ENCODE measurements at regions not wholly inside any gene's neighbourhood (a gene's known extent, or its start where the extent isn't known, plus 50 kb on each side); places are given as distances from the start of the nearest gene placed in this dataset.
"Not testable (repeated sequence)": the region's sequence is repeated elsewhere in the genome, so short reads cannot be mapped to it uniquely, and the experiment has no call there.

DNA sequence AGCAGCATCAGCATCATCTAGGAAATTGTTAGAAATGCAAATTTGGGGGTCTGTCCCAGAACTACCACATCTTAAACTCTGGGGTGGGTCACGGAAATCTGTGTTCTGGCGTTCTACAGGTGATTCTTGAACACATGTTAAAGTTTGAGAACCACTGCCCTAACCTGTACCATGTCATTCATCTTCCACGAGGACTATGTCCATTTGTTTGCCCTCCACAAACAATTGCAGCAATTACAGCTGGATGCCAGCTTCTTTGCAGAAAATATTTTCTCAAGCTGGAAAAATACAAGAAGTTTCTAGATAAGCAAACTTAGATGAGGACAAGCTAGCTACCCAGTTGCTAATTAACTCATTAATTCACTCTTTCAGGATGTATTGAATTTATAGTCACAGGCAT, 54.1 kb downstream of the MAFB start:
- no peak for DNase-seq

DNA sequence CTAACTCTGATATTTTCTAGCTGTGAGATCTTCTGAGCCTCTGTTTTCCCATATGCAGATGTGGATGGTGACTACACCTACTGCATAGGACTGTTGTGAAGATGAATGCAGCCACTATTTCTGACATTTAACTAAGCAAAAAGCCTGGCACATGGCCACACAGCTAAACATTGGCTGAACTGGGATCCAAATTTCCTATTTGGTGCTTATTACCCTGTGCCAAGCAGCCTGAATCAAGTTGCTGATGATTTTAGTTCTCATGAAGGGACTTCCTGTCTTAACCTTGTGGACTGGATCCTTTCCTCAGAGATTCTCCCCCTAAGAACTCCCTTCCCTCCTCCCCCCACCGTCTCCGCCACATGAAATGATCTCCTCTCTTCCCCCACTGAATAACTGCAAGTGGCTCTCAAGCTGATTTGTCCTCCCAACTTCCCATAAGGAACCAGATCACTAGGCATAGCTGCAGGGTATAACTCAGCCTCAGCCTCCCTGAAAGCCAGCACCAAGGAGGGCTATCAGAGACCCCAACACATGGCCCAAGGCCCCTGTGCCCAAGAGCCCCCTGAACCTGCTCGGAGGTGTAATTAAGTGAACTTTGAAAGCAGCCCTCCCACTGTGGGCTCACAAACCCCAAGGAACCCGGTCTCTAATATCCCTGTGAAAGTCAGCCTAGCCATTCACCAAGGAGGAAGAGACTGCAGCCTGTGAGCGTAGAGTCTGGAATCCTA, 55.7 kb downstream of the MAFB start:
- DNase-seq, result no peak

DNA sequence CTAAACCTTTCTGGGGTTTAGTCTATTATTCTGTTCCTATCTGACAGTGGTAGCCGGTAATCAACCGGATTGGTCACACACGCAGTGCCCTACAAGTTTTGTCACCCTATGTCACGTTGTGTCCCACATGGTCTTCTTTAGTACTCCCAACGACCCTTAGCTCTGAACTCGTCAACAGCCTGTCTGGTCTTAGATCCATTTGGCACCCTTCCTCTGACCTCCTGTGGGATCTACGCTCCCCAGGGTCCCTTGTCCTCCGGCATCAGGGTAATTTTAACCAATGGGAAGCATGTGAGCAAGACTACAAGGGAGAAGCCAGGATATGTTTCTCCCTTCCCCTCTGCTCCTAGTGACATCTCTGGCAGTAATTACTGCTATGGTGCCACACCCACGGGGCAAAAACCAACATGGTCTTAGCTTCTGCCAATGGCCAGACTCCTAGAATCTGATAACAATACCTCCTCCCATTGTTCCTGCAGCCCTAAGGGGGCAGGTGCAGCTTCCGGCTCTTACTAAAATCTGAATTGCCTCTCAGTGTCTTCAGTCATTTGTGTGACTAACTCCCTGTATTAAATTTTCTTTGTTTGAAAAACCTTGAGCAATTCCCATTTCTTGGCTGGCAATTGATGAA, 56.6 kb downstream of the MAFB start:
- no peak for DNase-seq

DNA sequence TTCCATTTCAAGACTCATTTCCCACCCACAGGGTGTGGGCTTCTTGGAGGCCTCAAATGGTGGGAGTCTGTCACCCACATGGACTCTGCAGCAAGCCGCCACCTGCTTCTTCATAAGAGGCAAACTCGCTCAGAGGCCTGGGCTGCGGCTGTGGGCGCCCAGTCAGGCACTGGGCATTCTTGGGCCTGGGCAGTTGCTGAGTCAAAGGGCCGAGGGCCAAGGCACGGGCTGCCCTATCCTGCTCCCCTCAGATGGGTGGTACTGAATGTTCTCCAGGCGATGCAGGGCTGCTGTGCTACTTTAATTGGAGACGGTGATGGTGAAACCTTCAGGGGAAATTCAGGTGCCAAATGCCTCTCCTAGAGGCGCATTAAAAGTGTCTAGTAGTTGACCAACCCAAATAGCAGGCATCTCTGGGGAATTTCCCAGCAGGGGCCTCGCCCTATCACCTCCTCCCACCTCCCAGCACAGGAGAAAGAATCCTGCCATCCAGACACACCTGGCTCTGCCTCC, 57.9 kb downstream of the MAFB start:
- no peak for DNase-seq

DNA sequence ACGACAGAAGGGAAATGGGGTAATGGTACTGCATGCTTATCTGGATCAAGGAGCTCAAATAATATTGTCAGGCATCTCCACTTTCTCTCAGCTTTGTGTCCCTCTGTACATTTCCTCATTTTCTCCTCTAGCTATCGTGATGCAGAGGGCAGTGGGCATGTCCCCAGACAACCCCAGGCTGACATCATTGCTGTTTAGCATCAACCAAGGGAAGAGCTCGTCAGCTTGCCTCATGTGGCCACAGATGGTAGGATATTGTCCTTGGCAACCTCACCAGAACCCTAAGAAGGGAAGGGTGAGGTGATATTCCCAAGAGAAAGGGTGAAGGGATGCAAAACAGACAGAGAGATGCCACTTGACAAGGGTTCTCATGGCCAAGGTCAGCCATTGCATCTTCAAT, 58.3 kb downstream of the MAFB start:
- DNase-seq, result no peak

DNA sequence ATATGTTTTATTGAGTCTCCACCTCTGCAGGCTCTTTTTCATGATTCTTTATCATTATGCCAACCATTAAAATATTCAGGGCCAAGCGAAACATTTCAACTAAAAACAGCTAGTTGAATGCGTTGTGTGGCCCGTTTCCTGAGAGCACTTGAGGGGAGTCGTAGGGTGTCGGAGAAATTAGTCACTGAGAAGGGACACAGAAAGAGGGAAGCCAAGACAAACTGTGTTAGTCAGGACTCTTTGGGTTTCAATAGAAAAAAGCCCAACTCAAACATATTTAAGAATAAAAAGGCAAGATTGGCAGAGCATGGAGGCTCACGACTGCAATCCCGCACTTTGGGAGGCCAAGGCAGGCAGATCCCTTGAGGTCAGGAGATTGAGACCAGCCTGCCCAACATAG, 58.9 kb downstream of the MAFB start:
- no peak for DNase-seq

DNA sequence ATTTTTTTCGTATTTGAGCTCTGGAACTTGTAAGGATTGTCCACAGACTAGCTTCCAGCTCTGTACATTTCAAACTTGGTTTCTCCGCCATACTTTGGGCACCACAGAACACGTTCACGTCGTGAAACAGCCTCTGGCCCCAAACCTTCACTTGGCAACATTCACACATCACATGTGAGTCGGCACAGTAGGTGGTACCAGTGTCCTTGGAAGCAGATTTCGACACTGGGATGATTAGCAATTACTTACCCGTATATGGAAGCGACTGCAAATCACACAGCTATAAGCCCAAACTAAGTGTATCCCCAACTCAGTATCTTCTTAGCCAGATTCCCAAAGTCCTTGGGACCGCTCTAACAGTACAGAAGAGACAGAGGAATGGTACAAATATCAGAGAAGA, 60.2 kb downstream of the MAFB start:
- DNase-seq, result no peak

DNA sequence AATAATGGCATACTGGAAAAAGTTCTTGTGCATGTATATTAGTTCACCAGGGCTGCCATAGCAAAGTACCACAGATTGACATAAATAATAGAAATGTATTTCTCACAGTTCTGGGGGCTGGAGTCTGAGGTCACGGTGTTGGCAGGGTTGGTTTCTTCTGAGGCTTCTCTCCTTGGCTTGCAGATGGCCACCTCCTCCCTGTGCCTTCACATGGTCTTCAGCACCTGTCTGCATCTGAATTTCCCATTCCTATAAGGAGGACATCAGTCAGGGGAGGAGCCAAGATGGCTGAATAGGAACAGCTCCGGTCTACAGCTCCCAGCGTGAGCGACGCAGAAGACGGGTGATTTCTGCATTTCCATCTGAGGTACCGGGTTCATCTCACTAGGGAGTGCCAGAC, 70.0 kb downstream of the MAFB start:
- DNase-seq, result not testable (repeated sequence)

DNA sequence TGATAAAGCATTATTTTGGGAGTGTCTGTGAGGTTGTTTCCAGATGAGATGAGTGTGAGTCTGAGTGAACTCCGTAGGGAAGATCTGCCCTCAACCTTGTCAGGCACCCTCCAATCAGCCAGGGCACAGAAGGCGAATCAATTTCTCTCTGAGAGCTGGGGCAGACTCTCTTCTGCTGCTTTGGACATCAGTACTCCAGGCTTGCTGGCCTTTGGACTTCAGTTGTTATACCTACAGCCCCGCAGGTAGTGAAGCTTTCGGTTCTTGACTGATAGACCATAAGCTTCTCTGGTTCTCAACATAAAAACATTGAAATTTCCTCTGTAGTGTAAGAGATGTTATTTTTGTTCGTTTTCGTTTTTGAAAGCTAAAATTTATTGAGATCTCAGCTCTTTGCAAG, 71.4 kb downstream of the MAFB start:
- DNase-seq, result no peak

DNA sequence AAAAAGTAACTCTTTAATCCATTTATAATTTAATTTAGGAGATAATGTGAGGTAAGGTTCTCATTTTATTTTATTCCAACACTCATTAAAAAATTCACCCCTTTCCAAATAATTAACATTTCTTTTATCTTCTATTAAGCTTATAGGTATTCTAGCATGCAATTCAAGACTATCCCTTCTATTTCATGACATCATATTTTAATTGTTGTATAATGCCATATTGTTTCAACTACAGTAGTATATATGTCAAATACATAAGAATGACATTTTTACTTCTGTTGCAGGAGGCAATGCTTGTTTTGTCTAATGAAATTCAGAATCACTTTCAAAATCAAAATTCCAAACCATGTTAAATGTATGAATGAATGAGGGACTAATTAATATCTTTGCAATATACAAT, 76.2 kb downstream of the MAFB start:
- DNase-seq, result no peak

DNA sequence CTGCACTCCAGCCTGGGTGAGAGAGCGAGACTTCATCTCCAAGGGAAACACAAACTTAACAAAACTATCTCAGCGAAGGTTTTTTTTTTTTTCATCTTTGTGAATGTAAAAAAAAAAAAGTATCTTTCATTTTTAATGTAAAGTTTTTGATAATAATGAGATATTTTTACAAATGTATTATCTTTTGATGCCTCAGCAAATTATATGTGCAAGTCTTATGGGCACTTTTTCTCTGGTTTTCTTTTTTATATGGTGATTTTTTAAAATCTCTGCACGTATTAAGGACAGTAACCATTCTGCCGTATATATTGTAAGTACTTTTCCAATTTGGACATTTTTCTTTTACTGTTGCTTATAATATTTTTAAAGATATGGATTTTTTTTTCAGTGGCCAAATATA, 76.8 kb downstream of the MAFB start:
- no peak for DNase-seq

DNA sequence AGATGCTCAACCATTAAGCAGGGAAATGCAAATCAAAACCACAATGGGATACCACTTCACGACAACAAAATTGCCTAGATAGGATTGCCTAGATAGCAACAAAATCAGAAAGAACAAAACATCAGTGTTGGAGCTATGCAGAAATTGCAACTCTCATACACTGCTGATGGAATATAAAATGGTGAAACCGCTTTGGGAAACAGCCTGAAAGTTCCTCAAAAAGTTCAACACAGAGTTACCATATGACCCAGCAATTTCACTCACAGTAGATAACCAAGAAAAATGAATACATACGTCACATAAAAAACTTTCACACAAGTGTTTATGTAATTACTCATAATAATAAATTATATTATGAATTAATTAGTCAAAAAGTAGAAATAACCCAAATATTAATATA, 78.3 kb downstream of the MAFB start:
- no peak for DNase-seq

DNA sequence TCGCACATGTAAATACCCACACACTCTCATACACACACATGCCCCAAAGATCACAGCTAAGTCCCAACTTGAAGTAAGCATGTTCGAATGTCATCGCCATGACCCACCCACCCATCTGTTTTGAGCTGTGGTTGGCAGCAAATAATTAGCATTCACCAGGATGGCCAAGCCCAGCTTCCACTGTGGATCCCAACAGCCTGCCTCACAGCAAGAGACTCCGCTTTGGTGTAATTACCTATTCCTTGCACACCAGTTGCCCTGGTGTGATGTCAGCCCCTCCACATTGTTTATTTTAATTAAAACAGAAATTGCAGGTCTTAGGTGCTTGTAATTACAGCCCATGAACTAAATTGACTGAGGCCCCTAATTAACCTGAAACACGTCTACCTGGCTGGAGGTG, 81.1 kb downstream of the MAFB start:
- no peak for DNase-seq

DNA sequence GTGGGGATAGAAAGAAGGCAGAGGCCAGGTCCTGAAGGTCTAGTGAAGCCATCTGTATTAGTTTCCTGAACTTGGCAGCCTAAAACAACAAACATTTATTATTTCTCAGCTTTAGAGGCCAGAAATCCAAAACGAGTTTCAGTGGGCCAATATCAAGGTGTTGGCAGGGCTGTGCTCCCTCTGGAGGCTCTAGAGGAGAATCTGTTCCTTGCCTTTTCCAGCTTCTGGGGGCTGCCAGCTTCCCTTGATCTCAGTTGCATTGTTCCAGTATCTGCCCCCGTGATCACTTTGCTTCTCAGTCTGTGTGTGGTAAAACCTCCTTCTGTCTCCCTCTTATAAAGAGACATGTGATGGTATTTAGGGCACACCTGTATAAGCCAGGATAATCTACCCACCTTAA, 82.4 kb downstream of the MAFB start:
- no peak for DNase-seq

DNA sequence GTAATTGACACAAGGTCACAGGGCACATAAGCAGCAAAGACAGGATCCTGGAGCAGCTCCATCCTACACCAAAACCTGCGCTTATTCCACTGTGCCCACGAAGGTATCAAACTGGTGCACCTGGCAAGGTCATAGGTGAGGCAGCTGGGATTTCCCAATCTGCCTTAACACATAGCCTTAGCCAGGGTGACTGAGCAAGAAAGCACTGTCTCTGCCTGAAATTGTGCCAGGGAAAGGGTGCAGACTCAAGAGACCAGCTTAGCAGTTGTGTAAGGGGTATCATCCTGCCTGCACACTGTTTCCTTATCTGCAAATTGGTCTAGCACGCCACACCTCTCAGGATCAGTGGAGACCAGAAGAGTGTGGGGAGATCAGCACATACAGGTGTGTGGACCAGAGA, 82.8 kb downstream of the MAFB start:
- no peak for DNase-seq

DNA sequence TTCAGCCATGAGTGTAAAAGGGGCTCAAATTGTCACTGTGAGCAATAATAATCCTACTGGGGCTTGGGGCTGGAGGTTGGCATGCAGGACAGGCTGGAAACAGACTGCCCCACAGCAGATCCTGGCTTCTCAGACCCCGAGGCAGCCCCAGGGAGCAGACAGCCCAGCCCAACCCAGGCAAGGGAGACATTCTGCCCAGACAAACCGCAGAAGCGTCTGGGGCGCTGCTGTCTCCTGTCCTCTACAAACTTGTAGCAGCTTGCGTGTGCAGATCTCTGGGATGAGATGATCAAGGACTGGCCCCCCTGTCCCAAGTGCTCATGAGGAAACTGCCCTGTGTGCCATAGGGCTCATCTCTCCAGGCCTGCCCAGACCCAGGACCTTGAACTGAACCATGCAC, 84.6 kb downstream of the MAFB start:
- DNase-seq, result no peak

DNA sequence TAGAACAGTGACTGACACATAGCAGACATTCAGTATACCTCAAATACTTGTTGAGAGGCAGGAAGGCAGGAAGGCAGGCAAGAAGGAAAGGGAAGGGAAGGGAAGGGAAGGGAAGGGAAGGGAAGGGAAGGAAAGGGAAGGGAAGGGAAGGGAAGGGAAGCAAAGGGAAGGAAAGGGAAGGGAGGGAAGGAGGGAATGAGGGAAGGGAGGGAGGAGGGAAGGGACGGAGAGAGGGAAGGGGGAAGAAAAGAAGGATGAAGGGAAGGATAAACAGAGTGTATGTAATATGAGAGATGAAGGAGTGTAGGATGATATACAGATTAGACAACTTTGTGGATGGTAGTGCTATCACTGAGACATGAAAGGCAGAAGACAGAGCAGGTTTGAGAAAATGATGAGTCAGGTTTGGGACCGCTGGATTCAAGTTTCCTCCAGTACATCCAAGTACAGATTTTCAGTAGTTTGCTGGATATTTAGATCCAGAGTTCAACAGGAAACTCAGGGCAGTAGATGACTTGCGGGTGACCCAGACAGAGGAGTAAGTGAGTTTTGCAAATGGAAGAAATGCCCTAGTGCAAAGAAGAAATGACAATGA, 85.9 kb downstream of the MAFB start:
- DNase-seq, result no peak

DNA sequence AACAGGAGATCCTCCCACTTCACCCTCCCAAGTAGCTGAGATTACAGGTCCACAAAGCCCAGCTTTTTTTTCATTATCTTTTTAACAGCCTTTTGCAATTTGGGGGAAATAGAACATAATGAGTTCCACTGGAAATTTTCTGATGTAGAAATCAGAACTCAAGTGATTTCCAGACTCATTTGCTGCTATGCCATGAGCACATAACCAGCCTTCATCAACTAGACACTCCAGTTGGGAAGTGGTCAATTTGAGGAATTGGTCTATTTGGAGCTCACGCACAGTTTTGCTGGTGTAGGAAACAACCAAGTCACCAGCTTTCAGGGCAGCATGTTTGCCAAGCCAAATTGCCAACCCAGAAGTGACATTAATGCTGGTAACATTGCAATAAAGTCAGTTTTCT, 86.7 kb downstream of the MAFB start:
- no peak for DNase-seq

DNA sequence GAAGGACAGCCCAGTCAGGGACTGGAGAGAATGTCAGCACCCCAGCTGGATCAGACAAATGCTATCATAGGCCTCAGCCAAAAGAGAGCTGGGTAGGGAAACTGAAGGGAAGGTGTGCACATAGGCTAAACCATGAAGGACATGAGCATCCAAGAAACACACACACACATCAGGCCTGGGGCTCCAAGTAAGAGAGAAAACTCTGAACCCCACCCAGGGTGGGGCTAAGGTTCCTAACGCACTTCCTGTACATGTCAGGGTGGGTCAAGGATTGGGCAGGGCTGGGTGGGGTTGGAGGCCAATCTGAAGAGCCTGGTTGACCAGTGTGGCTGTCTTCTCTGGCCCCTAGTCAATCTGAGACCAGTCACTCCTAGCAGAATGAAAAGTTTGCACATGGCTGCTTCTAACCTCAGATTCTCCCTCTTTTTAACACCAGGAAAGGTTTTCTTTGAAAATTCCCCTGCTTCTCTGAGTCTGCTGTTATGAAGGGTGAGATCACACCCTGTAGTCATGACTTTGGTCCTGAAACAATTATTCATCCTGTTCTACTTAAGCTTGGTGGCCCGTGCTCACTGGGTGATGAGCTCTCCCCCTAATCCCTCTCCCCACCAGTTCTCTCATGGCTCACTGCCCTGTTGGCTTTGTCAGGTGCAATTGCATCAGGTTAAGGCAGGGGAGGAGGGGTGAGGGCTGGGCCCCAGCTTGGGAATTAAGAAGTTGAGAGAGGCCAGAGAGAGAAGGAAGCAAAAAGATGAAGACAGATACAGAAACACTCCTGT, 88.4 kb downstream of the MAFB start:
- no peak for DNase-seq

DNA sequence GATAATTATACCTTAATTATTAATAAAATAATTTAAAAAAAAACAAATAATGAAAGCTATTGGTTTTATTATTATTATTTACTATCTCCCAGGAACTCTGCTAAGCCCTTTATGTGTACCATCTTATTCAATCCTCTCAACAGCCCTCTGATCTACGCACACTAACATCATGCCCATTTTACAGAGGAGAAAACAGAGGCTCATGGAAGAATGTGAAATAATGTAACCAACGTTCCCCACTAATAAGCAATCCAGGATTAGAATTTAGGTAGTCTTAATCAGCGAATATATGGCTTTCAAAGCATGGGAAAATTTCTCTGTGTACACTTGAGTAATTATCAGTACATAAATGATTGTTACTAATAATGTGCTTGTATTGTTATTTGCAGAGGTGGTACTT, 89.0 kb downstream of the MAFB start:
- no peak for DNase-seq

DNA sequence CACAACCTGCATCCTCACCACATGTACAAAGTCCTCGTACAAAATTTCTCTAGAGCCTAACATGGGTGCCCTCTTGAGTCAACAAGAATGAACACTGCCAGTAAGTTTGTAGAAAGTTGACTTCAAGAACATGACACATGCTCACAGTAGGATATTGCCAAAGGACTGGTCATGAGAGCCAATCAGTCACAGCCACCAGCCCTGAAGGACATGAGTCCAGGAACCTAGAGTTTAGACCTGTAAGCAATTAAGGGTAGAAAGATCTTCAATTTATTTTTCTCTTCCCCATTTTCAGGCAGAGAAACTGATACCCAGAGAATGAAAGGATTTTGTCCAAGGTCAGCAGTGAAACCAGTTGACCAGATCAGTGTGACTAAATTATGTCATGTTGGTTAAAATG, 96.1 kb downstream of the MAFB start:
- no peak for DNase-seq

DNA sequence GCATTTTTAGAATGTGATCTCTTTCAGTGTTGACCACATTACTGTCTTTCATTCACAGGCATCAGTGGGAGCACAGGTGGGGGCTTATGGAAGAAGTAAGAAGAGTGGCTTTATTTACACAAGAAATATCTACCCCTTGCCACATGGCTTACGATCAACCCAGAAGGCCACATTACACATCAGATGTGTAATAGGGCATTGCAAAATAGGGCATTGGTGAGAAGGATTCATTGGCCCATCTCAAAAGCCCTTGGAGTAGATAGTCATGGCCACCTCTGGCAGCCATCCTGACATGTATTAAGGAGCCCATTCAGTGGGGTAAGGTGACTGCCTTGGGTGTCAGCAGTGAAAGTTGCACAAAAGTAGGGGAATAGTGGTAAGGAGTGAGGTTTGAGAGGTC, 97.5 kb downstream of the MAFB start:
- DNase-seq, result no peak

DNA sequence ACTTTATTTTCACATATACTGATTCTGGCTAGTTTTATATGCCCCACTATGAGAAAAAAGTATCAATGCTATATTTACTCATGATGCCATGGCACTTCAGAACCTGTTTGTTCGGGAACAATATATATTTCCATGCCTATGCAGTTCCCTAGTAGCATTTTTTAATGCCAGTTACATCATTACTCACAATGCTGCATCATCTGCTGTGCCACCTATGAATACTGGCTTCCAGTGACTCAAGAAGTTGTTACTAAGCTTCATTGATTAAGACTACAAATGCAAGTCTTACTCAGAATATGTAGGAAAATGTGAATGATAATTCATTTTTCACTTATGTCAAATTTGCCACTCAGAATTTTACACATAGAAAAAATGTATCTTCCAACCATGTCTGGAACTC, 97.9 kb downstream of the MAFB start:
- DNase-seq, result no peak

DNA sequence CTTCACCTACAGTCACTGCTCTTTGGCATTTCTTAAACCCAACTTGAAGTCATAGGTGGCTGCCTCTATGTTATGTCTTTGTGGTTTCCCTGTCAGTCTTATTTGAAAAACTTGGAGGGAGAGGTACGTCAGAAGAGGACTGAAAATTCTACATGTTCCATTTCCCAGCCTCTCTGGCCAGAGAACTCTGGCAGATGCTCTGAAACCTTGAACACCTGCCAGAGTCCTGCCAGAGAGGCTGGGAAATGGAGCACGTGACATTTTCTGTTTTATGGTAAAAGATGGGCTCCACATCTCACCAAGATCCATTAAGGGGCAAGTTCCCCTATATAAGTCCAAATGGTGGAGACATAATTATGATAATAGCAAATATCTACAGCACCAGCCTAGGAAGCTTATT, 99.5 kb downstream of the MAFB start:
- no peak for DNase-seq
